ENCODE measurements at regions not wholly inside any gene's neighbourhood (a gene's known extent, or its start where the extent isn't known, plus 50 kb on each side); places are given as distances from the start of the nearest gene placed in this dataset.
A peak's percentile ranks its signal among the peaks of the same experiment; 100 is the strongest.

DNA sequence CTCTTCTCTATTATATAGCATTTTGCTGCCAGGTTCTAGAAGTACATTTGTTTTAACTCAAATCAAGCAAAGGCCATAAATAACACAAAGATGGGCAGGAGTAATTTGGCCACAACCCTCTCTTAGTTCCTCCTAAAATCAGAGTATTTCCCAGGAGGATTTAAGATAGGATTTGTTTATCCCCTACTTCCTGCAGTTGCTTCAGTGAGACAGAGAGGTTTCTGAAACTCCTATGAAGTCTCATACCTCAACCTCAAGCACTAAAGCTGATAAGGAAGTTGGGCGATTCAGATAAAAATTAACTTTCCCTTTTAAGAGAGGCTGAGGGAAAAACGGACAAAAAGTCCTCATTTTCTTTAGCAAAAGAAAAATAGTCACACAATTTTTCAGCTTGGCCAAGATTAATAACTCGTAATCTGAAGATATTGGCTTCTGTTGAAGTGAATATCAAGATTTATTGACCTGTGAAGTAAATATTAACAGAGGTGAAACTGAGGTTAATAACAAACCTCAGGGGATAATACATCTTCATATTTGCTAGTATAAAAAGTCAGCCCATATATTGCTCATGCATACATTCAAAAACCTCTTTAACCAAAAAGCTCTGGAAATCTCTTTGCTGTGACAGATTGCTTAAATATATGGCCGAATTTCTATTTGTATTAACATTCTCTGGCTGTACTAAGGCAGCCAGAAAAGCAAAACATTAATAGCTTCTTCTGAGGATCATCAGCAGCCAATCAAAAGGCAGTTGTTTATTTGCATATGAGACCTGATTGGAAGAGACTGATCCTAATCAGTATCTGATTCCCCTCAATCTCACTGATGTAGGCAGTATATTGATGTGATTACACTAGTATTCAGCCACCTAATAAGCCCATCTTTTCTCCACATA lies 90.6 kb upstream of the GADL1 start:
- Histone ChIP-seq H3K27me3 (ENCODE audit: control insufficient read depth, insufficient read depth, low read length) (no peaks in the 10 kb centered on the region; the same call in 1 of the 2 replicates), H3K36me3 (replicated peaks; ENCODE audit: control insufficient read depth, insufficient read depth, low read length) (no peaks in the 10 kb centered on the region), H3K4me3 (ENCODE audit: insufficient read depth, low read depth, low read length) (no peak overlapping the region)
- no peak for DNase-seq

DNA sequence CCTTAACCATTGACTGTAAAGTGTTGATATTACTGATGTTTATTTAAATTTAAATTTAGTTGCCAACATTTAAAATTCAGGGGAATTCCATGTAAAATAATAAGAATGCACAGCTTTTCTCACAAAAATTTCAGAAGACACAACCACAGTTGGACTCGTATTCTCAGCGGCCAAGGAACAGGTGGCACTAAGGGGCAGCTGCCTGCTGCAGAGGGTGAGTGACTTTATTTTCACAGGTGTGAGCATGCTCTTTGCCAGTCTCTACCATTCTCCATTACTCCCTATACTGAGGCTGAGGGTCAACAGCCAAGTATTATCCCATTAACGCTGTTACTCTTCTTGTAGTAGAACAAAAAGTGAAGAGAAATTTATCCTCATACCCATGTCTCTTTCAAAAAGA lies 92.1 kb upstream of the GADL1 start:
- Histone ChIP-seq H3K4me3 (ENCODE audit: insufficient read depth, low read depth, low read length) (no peak overlapping the region), H3K27me3 (ENCODE audit: control insufficient read depth, insufficient read depth, low read length) (no peaks in the 10 kb centered on the region; the same call in 1 of the 2 replicates), H3K36me3 (replicated peaks; ENCODE audit: control insufficient read depth, insufficient read depth, low read length) (no peaks in the 10 kb centered on the region)
- DNase-seq: no peak

DNA sequence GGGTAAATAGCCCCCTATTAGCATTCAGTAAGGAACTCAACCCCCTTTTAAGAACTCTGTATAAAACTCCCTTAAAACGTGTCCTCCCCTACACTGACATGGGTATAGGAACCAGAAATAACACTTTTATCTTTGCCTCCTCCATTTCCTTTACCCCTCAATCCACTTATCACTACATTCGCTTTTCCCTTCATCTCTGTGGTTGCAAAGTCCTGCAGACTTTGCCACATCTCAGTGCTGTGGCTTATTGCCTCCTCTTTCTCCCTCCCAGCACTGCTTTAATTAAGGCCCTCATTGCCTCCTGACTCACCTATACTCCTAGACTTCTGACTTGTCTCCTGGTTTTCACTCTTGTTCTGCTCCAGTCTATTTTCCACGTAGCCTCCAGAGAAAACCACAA lies 94.3 kb upstream of the GADL1 start:
- DNase-seq: no peak
- Histone ChIP-seq H3K4me3 (ENCODE audit: insufficient read depth, low read depth, low read length) (no peak overlapping the region), H3K36me3 (replicated peaks; ENCODE audit: control insufficient read depth, insufficient read depth, low read length) (no peaks in the 10 kb centered on the region), H3K27me3 (ENCODE audit: control insufficient read depth, insufficient read depth, low read length) (no peaks in the 10 kb centered on the region; the same call in 1 of the 2 replicates)

DNA sequence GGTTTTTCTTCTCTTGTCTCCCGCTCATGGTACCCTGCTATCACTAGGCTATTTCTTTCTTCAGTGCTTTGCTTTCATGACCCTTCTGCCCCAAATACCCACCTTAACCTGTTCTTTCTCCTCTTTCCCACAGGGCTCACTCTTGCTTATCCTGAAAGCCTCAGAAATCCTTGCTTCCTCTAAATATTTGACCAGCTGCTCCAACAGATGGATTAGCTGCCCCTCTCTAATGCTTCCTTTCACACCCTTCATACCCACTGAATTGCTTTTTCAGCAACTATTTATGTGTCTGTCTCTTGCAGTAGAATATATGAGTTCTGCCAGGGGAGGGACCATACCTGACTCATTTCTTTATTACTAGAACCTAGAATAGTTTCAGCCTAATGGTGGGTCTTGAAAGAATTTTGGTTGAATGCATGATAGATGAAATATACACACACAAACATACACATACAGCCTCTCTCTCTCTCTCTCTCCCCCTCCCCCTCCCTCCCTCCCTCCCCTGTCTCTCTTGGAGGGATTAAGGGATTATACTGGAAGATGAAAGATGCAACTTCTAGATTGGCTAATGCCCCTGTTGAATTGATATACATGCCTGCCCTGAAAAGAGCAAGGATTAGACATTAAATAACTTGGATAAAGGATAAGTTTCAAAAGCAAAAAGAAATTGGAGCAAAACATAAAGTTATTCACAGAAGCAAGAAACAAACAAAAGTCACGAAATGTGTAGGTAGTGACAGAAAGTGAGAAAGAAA lies 95.0 kb upstream of the GADL1 start:
- Histone ChIP-seq H3K4me3 (ENCODE audit: insufficient read depth, low read depth, low read length) (no peak overlapping the region), H3K36me3 (replicated peaks; ENCODE audit: control insufficient read depth, insufficient read depth, low read length) (no peaks in the 10 kb centered on the region), H3K27me3 (ENCODE audit: control insufficient read depth, insufficient read depth, low read length) (no peaks in the 10 kb centered on the region; the same call in 1 of the 2 replicates)
- DNase-seq: no peak

DNA sequence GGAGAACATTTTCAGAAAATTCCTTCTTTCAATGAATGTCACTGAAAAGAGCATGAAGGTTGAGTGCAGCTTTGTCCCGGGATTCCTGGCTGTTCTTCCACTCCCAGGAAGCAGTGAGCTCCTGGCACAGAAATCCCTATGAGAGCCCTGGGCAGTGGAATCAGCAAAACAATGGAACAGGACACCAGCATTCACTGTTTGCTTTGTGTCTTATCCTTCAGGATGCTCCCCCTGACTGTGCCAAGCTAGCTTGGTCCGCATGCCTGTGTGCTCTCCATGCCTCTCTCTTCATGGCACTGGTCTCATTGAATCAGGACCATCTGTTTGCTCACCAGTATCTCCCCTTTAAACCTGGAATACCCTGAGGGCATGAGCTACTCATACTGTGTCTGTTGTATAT lies 102.0 kb upstream of the GADL1 start:
- Histone ChIP-seq H3K4me3 (ENCODE audit: insufficient read depth, low read depth, low read length) (no peak overlapping the region), H3K27me3 (ENCODE audit: control insufficient read depth, insufficient read depth, low read length) (no peaks in the 10 kb centered on the region), H3K36me3 (replicated peaks; ENCODE audit: control insufficient read depth, insufficient read depth, low read length) (no peaks in the 10 kb centered on the region)
- DNase-seq: peak; percentile 10

DNA sequence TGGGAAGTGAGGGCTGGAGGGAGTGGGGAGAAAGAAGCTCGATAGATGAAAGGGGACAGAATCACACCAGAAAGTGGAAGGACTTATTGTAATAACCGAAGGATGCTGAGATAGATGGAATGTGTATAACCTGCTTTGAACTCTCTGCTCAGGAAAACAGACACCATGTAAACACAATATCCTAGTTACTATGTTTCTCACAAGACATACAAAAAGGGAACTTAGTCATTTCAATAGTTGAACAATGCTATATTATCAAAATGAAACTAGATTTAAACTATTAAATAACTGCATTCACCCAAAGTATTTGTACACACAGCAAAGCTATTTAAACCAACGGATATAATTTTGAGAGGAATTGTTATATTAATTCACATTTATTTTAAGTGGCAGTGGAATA lies 108.3 kb upstream of the GADL1 start:
- no peak for DNase-seq
- H3K27me3 ChIP-seq (ENCODE audit: control insufficient read depth, insufficient read depth, low read length): no peaks in the 10 kb centered on the region
- H3K4me3 ChIP-seq (ENCODE audit: insufficient read depth, low read depth, low read length): no peak overlapping the region
- H3K36me3 ChIP-seq (replicated peaks; ENCODE audit: control insufficient read depth, insufficient read depth, low read length): no peaks in the 10 kb centered on the region

DNA sequence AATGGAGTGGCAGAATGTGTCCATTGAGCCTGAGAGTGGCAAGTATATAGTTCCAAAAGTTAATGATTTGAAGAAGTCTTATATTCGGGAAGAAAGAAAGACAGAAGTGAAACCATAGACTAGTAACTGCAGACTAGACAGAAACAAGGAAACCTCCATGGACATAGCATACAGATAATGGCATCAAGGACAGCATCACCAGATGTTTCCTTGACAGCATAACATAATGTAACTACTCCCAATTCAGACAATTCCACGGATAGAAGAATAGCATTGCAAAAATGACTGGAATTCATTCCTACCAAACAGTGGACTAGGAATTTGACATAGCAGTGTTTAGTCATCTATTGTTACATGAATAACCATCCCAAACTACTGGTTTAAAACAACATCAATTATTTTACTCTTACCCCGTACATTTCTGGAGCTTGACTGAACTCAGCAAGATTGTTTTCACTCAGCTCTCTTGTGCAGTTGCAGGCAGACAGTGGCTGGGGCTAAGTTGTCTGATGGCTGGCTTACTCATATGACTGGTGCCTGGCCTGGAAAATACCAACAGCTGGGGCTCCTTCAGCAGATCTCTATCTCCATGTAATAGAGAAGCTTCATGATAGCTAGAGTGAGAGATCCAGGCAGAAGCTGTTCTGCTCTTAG lies 109.7 kb upstream of the GADL1 start:
- no peak for DNase-seq
- Histone ChIP-seq H3K27me3 (ENCODE audit: control insufficient read depth, insufficient read depth, low read length) (no peaks in the 10 kb centered on the region), H3K4me3 (ENCODE audit: insufficient read depth, low read depth, low read length) (no peak overlapping the region), H3K36me3 (replicated peaks; ENCODE audit: control insufficient read depth, insufficient read depth, low read length) (no peaks in the 10 kb centered on the region)

DNA sequence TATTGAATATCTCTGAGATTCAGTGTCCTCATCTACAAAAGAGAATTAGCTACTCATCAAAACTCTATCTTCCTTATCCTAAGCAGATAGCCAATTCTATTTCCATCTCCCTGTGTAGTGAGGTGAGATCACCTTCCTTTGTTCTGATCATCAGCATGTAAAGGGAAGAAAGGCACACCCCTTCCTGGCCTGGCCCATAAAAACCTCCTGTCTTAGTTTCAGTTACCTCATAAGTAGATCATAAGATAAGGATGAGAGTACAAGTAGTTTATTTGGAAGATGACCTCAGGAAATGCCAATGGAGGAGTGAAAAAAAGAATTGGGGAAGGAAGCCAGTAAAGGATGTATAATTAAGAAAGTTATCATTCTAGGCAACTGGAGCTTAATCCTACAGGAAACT lies 114.5 kb upstream of the GADL1 start:
- no peaks in the 10 kb centered on the region; the same call in 1 of the 2 replicates for H3K27me3 ChIP-seq (ENCODE audit: control insufficient read depth, insufficient read depth, low read length)

DNA sequence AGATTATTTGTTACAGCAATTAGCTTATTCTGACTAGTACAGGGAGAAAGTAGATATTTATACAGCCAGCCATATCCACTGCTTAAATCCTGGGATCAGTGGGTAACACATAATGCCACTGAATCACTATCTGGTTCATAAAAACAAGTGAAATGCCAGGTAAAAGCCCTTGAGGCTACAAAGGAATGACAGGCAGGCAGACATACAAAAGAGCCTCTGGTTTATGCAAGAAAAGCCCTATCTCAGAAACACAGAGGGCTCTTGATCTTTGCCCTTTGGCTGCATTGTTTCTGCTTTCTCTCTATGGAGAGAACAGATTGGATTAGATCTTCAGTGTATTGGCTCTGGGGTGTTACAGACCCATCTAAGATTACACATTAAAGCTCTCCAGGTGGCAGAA lies 115.4 kb upstream of the GADL1 start:
- Histone ChIP-seq H3K36me3 (replicated peaks; ENCODE audit: control insufficient read depth, insufficient read depth, low read length) (no peaks in the 10 kb centered on the region), H3K27me3 (ENCODE audit: control insufficient read depth, insufficient read depth, low read length) (no peaks in the 10 kb centered on the region; the same call in 1 of the 2 replicates), H3K4me3 (ENCODE audit: insufficient read depth, low read depth, low read length) (no peak overlapping the region)
- peak; percentile 7 for DNase-seq

More for the DNA sequence above, 114.5 kb upstream of the GADL1 start:
- no peak overlapping the region for H3K4me3 ChIP-seq (ENCODE audit: insufficient read depth, low read depth, low read length)
- no peaks in the 10 kb centered on the region for H3K36me3 ChIP-seq (replicated peaks; ENCODE audit: control insufficient read depth, insufficient read depth, low read length)
- no peak for DNase-seq

DNA sequence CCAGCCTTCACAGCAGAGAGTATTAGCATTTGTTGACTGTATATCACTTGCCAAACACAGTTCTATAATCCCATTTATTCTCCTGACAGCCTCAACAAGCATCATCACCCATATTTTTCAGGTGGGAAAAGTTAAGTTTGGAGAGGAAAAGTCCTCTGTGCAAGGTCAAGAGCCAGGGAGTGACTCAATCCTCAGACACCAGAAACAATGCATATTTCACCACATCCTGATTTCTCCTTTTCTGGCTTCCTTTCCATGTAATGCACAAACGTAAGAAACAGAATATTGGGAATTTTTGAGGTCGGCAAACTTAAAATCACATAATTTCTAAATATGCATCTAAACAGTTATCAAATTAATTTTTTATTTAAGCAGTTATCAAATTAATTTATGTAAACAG lies 116.0 kb upstream of the GADL1 start:
- Histone ChIP-seq H3K36me3 (replicated peaks; ENCODE audit: control insufficient read depth, insufficient read depth, low read length) (no peaks in the 10 kb centered on the region), H3K4me3 (ENCODE audit: insufficient read depth, low read depth, low read length) (no peak overlapping the region), H3K27me3 (ENCODE audit: control insufficient read depth, insufficient read depth, low read length) (no peaks in the 10 kb centered on the region; the same call in 1 of the 2 replicates)
- no peak for DNase-seq

DNA sequence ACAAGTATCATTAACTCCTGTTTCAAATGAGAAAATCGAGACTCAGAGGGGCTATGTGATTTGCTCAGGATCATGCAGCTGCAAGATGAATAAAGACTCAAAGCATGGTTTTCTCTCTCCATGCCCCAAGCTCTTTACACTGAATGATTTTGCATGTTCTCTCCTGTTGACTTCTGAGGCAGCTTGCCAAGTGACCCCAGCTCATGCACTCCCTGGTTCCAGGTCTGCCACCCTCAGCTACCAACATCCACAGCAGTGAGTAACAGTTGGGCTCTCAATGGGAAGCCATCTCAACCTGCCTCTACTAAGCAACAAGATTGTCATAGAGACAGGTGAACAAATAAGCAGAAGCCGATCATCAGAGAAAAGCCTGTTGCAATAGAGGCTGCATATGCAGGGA lies 116.9 kb upstream of the GADL1 start:
- Histone ChIP-seq H3K36me3 (replicated peaks; ENCODE audit: control insufficient read depth, insufficient read depth, low read length) (no peaks in the 10 kb centered on the region), H3K27me3 (ENCODE audit: control insufficient read depth, insufficient read depth, low read length) (no peaks in the 10 kb centered on the region; the same call in 1 of the 2 replicates), H3K4me3 (ENCODE audit: insufficient read depth, low read depth, low read length) (no peak overlapping the region)
- DNase-seq: no peak

DNA sequence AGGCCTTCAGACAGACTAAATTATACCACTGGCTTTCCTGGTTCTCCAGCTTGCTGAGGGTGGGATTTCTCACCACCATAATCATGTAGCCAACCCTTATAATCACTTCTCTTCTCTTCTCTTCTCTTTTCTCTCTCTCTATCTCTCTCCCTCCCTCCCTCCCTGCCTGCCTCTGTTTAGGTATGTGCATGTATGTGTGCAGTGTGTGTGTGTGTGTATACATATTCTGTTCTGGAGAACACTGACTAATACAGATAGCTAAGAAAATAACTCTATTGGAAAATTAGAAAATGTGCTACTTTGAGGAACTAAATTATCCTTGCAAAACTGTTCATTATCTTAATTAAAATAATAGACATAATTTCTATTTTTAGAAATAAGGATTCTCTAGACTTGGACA lies 118.6 kb upstream of the GADL1 start:
- no peak for DNase-seq
- Histone ChIP-seq H3K27me3 (ENCODE audit: control insufficient read depth, insufficient read depth, low read length) (no peaks in the 10 kb centered on the region; the same call in 1 of the 2 replicates), H3K36me3 (replicated peaks; ENCODE audit: control insufficient read depth, insufficient read depth, low read length) (no peaks in the 10 kb centered on the region), H3K4me3 (ENCODE audit: insufficient read depth, low read depth, low read length) (no peak overlapping the region)

DNA sequence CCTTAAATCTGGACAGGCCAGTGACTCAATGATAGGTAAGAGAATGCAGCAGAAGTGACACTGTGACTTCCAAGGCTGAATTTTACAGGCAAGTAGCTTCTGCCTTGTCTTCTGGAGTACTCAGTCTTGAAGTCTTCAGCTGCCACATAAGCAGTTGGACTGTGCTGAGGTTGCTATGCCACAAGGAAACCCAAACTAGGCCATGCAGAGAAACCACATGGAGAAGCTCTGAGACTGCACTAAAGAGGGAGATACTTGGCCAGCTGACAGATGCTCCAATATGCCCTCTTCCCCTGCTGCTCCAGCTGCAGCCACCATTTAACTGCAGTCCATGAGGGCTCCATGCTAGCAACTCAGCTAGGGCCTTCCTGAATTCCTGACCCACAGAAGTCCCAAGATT lies 119.4 kb upstream of the GADL1 start:
- DNase-seq: no peak
- Histone ChIP-seq H3K27me3 (ENCODE audit: control insufficient read depth, insufficient read depth, low read length) (no peaks in the 10 kb centered on the region; the same call in 1 of the 2 replicates), H3K36me3 (replicated peaks; ENCODE audit: control insufficient read depth, insufficient read depth, low read length) (no peaks in the 10 kb centered on the region), H3K4me3 (ENCODE audit: insufficient read depth, low read depth, low read length) (no peak overlapping the region)

DNA sequence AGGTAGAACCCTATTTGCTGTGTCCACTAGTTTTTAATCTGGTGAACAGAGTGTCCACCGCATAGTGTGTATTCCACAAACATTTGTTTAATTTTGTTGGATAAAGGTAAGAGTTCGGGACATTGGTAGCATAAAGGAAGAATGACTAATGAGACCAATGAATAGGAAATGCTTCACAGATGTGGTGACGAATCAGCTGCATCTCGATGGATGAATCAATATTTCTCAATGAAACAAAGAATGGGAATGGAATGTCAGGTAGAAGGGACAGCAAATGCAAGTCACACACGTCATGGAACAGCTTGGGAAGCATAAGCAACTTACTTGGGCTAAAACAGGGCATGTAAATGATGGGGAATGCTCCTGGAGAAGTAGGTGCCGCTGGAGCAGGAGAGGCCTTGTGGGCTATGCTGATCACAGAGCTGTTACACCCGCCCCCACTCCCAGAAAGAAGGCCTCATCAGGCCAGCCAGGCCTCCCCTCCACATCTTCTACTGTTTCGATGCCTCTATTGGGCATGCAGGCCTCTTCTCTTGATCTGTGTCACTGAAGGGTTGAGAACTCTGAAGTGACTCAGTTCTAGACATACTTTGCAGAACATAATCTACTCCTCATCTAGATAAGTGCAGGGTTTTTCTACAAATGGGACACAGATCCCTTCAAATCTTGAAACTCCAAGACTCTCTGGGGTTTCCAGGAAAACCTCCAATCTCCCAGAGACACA lies 120.0 kb upstream of the GADL1 start:
- DNase-seq: no peak
- Histone ChIP-seq H3K4me3 (ENCODE audit: insufficient read depth, low read depth, low read length) (no peak overlapping the region), H3K27me3 (ENCODE audit: control insufficient read depth, insufficient read depth, low read length) (no peaks in the 10 kb centered on the region; the same call in 1 of the 2 replicates), H3K36me3 (replicated peaks; ENCODE audit: control insufficient read depth, insufficient read depth, low read length) (no peaks in the 10 kb centered on the region)

Data from H7 (cell line).